GM13976 (cell line): ENCODE measurements at regions not wholly inside any gene's neighbourhood (a gene's known extent, or its start where the extent isn't known, plus 50 kb on each side); places are given as distances from the start of the nearest gene placed in this dataset.

Experiments
- DNase-seq: peaks from one replicate; pipeline ENCODE4 v3.0.0; 2012; ENCODE audit warnings: low spot score
- in situ Hi-C: fragments of 300-500 bp; cut with MboI; formaldehyde crosslinking; loops from one replicate; pipeline ENCODE4 v1.12.0; 2022; ENCODE audit warnings: low sequenced_read_pairs, mixed read lengths, inconsistent platforms; ENCODE audit not compliant: unreplicated experiment
- TF ChIP-seq, protein P1 (sequence below): IDR thresholded peaks from 2 replicates; pipeline ENCODE4 v1.5.1; 2012; ENCODE audit warnings: borderline replicate concordance, mild to moderate bottlenecking; ENCODE audit not compliant: insufficient read depth; ENCODE audit errors: extremely low read depth, missing control alignments, control extremely low read depth

DNA sequence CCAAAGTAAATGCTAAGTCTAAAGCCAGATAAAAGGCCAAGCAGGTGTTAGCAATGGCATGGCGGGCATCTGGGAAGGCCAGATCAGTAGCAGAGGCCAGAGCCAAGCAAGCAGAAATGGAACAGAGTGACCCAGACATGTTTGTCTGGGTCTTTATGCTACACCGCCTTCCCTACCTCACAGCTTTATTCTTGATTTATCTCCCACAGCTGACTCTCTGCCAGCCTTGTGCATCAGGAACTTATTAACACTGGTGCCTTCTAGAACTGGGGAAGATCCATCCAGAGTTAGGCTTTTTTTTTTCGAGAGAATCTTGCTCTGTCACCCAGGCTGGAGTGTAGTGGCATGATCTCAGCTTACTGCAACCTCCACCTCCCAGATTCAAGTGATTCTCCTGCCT lies 112.5 kb upstream of the SLC44A1 start:
- in situ Hi-C loops, result no loop called here
- TF ChIP-seq, protein P1, sequence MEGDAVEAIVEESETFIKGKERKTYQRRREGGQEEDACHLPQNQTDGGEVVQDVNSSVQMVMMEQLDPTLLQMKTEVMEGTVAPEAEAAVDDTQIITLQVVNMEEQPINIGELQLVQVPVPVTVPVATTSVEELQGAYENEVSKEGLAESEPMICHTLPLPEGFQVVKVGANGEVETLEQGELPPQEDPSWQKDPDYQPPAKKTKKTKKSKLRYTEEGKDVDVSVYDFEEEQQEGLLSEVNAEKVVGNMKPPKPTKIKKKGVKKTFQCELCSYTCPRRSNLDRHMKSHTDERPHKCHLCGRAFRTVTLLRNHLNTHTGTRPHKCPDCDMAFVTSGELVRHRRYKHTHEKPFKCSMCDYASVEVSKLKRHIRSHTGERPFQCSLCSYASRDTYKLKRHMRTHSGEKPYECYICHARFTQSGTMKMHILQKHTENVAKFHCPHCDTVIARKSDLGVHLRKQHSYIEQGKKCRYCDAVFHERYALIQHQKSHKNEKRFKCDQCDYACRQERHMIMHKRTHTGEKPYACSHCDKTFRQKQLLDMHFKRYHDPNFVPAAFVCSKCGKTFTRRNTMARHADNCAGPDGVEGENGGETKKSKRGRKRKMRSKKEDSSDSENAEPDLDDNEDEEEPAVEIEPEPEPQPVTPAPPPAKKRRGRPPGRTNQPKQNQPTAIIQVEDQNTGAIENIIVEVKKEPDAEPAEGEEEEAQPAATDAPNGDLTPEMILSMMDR, result no peak
- no peak for DNase-seq

DNA sequence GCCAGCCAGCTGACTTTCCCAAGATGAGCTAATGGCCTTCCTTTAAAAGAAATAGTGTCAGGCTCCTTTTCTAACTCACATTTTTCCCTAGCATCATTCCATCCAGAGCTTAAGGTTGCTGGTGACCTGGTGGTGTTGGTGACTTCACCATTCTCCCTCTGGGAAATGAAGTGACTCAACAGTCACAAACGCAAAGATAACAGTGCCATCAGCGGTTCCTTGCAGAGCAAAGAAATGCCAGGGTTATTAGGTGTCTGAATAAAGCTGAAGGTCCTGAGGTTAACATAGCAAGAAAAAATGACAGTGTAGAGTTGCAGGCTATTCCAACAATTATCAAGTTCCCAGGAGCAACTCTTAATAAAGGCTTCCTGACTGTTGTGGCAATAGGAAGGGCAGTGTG lies 111.8 kb upstream of the SLC44A1 start:
- no peak for DNase-seq
- TF ChIP-seq, protein P1, result no peak
- in situ Hi-C loops, result no loop called here

DNA sequence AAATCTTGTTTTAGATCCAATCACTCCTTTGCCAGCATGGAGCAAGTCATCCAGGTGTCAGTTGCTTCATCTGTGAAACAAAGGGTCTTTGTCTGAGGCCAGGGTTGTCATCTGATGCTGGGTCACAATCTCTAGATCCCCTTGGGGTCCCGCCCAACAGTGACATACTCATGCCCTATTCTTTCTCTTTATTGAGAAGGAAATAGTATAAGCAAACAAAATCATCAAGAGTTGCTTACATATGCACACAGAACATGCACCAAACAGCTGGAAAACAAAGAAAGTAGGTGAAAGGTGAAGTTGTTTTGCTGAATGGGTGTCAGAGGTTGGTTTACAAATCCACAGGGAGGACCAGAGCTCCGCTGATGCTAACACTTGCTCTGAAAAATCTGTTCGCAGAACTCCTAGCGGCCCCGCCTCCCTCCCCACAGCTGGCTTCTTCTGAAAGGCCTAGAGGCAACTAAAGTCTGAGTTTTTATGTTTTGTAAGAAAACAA lies 106.1 kb upstream of the SLC44A1 start:
- TF ChIP-seq, protein P1, result no peak
- in situ Hi-C loops, result no loop called here
- DNase-seq, result no peak

DNA sequence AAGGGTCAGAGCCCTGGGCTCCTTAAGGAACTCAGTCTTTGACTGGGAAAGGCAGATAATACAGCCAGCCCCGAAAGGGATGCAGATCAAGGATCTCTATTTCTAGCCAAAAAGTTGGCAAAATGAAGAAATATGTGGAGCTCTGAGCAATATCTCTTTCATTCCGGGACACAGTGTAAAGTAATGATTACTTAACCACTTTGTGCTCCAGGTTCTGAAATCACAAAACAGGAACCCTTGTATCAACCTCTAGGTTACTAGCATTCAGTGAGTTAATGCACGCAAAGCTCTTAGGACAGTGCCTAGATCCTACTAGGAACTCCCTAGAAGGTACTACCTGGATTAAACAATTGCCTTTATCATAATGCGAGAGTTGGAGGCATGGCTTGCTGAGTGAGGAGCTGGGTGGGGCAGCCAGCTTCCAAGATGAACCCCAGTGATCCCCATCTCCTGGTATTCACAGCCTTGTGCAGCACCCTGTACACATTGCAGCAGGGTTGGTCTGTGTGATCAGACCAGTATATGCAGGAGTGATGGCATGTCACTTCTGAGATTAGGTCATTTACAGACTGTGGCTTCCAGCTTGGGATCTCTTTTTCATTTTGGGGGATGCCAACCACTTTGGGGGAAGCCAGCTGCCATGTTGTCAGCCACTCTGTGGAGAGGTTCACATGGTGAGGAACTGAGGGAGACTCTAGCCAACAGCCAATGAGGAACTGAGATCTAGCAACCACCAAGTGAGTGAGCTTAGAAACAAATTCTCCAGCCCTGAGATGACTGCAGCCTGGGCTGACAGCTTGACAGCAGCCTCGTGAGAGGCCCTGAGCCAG lies 103.1 kb upstream of the SLC44A1 start:
- TF ChIP-seq, protein P1, result no peak
- DNase-seq, result no peak
- in situ Hi-C loops, result no loop called here

DNA sequence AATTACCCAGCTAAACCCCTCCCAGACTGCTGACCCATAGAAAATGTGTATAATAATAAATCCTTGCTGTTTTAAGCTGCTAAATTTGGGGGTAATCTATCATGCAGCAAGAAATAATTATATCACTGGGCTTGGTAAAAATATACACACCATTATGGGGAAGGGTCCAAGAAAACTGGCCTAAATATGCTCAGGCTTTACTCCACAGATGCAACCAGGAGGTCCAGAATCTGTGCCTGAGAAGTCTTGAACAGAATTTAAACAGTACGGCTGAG lies 102.5 kb upstream of the SLC44A1 start:
- in situ Hi-C loops, result no loop called here

DNA sequence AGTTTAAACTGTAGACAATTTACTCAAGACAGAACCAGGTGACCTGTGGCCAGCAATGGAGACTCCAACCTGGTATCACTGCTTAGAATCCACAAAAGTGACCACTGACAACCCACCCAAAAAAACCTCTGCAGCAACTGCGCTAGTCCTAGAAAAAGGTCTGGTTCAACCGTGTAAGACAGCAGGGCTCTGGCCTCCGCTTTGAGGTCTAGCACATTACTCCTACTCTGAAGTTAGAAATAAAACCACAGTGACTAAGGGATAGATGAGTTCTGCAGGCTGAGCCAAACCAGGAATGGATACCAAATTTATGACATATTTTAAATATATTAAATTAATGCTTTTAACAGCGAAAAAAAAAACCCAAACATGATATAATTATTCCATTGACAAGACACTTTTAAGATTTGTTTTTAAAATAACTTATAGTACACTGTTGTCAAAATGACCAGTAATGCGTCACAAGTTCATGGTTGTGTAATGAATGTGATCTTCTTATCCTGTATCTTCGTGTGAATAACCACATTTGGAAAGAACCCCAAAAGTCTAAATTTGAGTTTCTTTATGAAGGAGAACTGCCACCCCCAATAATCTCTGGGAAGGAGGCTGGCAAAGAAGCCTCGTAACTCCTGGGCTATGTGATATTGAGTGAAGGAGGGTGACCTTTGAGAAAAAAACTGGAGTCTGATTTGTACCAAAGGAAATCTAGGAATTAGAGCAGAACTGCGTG lies 101.9 kb upstream of the SLC44A1 start:
- DNase-seq, result no peak
- TF ChIP-seq, protein P1, result no peak
- in situ Hi-C loops, result no loop called here

More for the DNA sequence above, 102.5 kb upstream of the SLC44A1 start:
- TF ChIP-seq, protein P1, result no peak
- no peak for DNase-seq
